HCT116 (cell line): ENCODE measurements at regions not wholly inside any gene's neighbourhood (a gene's known extent, or its start where the extent isn't known, plus 50 kb on each side); places are given as distances from the start of the nearest gene placed in this dataset.

Source experiments
- ATAC-seq: fragments of 200-7000 bp; cut with Tn5 transposase; 2 replicates; pipeline ENCODE4 v1.9.1; 2020; ENCODE audit warnings: mild to moderate bottlenecking, moderate library complexity
- BruUV-seq: library from RNA; stranded (reverse); fragments of 400-500 nt; replicated peaks from 2 replicates; lab custom pipeline; 2021; lab: Mats Ljungman, UMichigan
- CTCF ChIA-PET: fragments of 300-600 bp; sonication (Branson Sonifier 250); formaldehyde crosslinking; loops from one replicate; lab custom pipeline; 2021; ENCODE audit warnings: antibody characterized with exemption; lab: Charles Lee
- POLR2A ChIA-PET: fragments of 300-600, 350-600 bp; sonication (Branson Sonifier 250); formaldehyde crosslinking; loops from one replicate; lab custom pipeline; 2021; ENCODE audit warnings: antibody characterized with exemption; lab: Charles Lee
- RAD21 ChIA-PET, 2 experiments: fragments of 300-600 bp; sonication (Branson Sonifier 250); formaldehyde crosslinking; loops; one replicate each; lab custom pipeline; 2023; ENCODE audit warnings: low total read pairs in 2 of 2; ENCODE audit not compliant: uncharacterized antibody in 2 of 2, unreplicated experiment in 2 of 2, low non-redundant PET in 1 of 2; lab: Charles Lee
- DNase-seq: peaks from one replicate; pipeline ENCODE4 v3.0.0-alpha.2; 2010; ENCODE audit warnings: low read depth, low spot score
- H2AFZ ChIP-seq: fragments of 200-600 bp; shearing (Covaris generic), sonication (generic); 2 replicates; pipeline ENCODE4 v1.6.1; 2017; ENCODE audit warnings: low read depth, mixed run types, mixed read lengths, antibody characterized with exemption, low read length; ENCODE audit not compliant: poor library complexity, severe bottlenecking
- H3K27ac ChIP-seq: 2 replicates; pipeline ENCODE4 v1.5.1; 2012; ENCODE audit warnings: low read depth, low read length
- H3K27me3 ChIP-seq: fragments of 200-600 bp; sonication (generic); 2 replicates; pipeline ENCODE4 v1.6.1; 2016; ENCODE audit warnings: mixed run types, low read length, mixed read lengths; ENCODE audit not compliant: insufficient read depth
- H3K36me3 ChIP-seq, 2 experiments: fragments of 200-500 bp in 1 of 2; fragments of 200-600 bp in 1 of 2; sonication (Bioruptor generic) in 1 of 2; sonication (generic) in 1 of 2; 2 replicates each; pipeline versions ENCODE4 v1.5.1 to v1.6.1; 2014 to 2016; ENCODE audit warnings: low read length in 2 of 2, inconsistent platforms in 1 of 2, mixed read lengths in 1 of 2, mixed run types in 1 of 2; ENCODE audit not compliant: insufficient read depth in 2 of 2, control insufficient read depth in 1 of 2
- H3K4me1 ChIP-seq, 2 experiments: fragments of 200-600 bp in 1 of 2; sonication (generic) in 1 of 2; 2 replicates each; pipeline versions ENCODE4 v1.5.1 to v1.6.1; 2012 to 2017; ENCODE audit warnings: low read length in 2 of 2, inconsistent platforms in 1 of 2, mild to moderate bottlenecking in 1 of 2, mixed read lengths in 1 of 2, mixed run types in 1 of 2, moderate library complexity in 1 of 2; ENCODE audit not compliant: insufficient read depth in 2 of 2, control insufficient read depth in 1 of 2
- H3K4me2 ChIP-seq: fragments of 200-600 bp; sonication (generic); 2 replicates; pipeline ENCODE4 v1.6.1; 2017; ENCODE audit warnings: mixed run types, low read length, mixed read lengths
- H3K4me3 ChIP-seq, 2 experiments: fragments of 200-600 bp in 1 of 2; sonication (generic) in 1 of 2; replicated peaks in 1 of 2; 2 replicates each; pipeline ENCODE4 v1.5.1; 2011 to 2016; ENCODE audit warnings: low read length in 2 of 2, control low read depth in 1 of 2, low read depth in 1 of 2, mild to moderate bottlenecking in 1 of 2, mixed read lengths in 1 of 2, mixed run types in 1 of 2
- H3K79me2 ChIP-seq: fragments of 200-600 bp; sonication (generic); 2 replicates; pipeline ENCODE4 v1.6.1; 2017; ENCODE audit warnings: mild to moderate bottlenecking, mixed run types, low read length, moderate library complexity, mixed read lengths; ENCODE audit not compliant: insufficient read depth
- H3K9ac ChIP-seq: fragments of 200-600 bp; sonication (generic); 2 replicates; pipeline ENCODE4 v1.6.1; 2016; ENCODE audit warnings: low read length, mixed read lengths
- H3K9me2 ChIP-seq: fragments of 200-600 bp; sonication (generic), shearing (Covaris generic); 2 replicates; pipeline ENCODE4 v1.6.1; 2017; ENCODE audit warnings: mixed run types, mild to moderate bottlenecking, moderate library complexity; ENCODE audit not compliant: insufficient read depth
- H3K9me3 ChIP-seq, 2 experiments: fragments of 200-500 bp in 1 of 2; fragments of 200-600 bp in 1 of 2; sonication (Bioruptor generic) in 1 of 2; sonication (generic) in 1 of 2; 2 replicates each; pipeline ENCODE4 v1.6.1; 2014 to 2017; ENCODE audit warnings: low read length in 2 of 2, mixed read lengths in 2 of 2, inconsistent platforms in 1 of 2, low read depth in 1 of 2, mild to moderate bottlenecking in 1 of 2, mixed run types in 1 of 2, moderate library complexity in 1 of 2; ENCODE audit not compliant: control insufficient read depth in 1 of 2, insufficient read depth in 1 of 2
- H4K20me1 ChIP-seq: fragments of 200-600 bp; sonication (generic), shearing (Covaris generic); 2 replicates; pipeline ENCODE4 v1.6.1; 2017; ENCODE audit warnings: mixed run types, mild to moderate bottlenecking, moderate library complexity; ENCODE audit not compliant: insufficient read depth
- CBX3 ChIP-seq: IDR thresholded peaks from 2 replicates; pipeline ENCODE4 v1.6.1; 2012; ENCODE audit warnings: low read depth
- CEBPB ChIP-seq: IDR thresholded peaks from 2 replicates; pipeline ENCODE4 v1.6.1; 2012; ENCODE audit warnings: low read depth
- EGR1 ChIP-seq: IDR thresholded peaks from 2 replicates; pipeline ENCODE4 v1.6.1; 2012; ENCODE audit warnings: low read depth
- EZH2 ChIP-seq: fragments of 200-600 bp; sonication (generic); IDR thresholded peaks from 2 replicates; pipeline ENCODE4 v1.6.1; 2017; ENCODE audit warnings: antibody characterized with exemption, mixed run types
- FOSL1 ChIP-seq: IDR thresholded peaks from 2 replicates; pipeline ENCODE4 v1.6.1; 2012; ENCODE audit warnings: low read depth
- JUND ChIP-seq: IDR thresholded peaks from 2 replicates; pipeline ENCODE4 v1.6.1; 2012
- POLR2A ChIP-seq: IDR thresholded peaks from 2 replicates; pipeline ENCODE4 v1.7.0; 2011; ENCODE audit warnings: borderline replicate concordance; ENCODE audit not compliant: insufficient read depth, insufficient read length; ENCODE audit errors: extremely low read depth
- POLR2AphosphoS5 ChIP-seq: IDR thresholded peaks from 2 replicates; pipeline ENCODE4 v1.6.1; 2011; ENCODE audit warnings: mild to moderate bottlenecking, low read depth, low read length, moderate library complexity
- RAD21 ChIP-seq: IDR thresholded peaks from 2 replicates; pipeline ENCODE4 v1.6.1; 2012; ENCODE audit warnings: low read depth, mild to moderate bottlenecking
- SIN3A ChIP-seq: IDR thresholded peaks from 2 replicates; pipeline ENCODE4 v1.6.1; 2012; ENCODE audit warnings: low read depth
- SP1 ChIP-seq: IDR thresholded peaks from 2 replicates; pipeline ENCODE4 v1.6.1; 2012; ENCODE audit warnings: low read depth
- SRF ChIP-seq: IDR thresholded peaks from 2 replicates; pipeline ENCODE4 v1.6.1; 2012; ENCODE audit warnings: low read depth
- TCF7L2 ChIP-seq: IDR thresholded peaks from 2 replicates; pipeline ENCODE4 v1.7.0; 2011; ENCODE audit warnings: borderline replicate concordance, inconsistent platforms; ENCODE audit not compliant: insufficient read depth, insufficient read length; ENCODE audit errors: extremely low read depth
- YY1 ChIP-seq: IDR thresholded peaks from 2 replicates; pipeline ENCODE4 v1.6.1; 2011; ENCODE audit warnings: low read length, low read depth, moderate library complexity, mild to moderate bottlenecking; ENCODE audit not compliant: insufficient replicate concordance; ENCODE audit errors: extremely low read depth
- ZBTB33 ChIP-seq: IDR thresholded peaks from 2 replicates; pipeline ENCODE4 v1.6.1; 2011; ENCODE audit warnings: mild to moderate bottlenecking, low read length, moderate library complexity; ENCODE audit not compliant: insufficient replicate concordance; ENCODE audit errors: extremely low read depth
- ZFX ChIP-seq: fragments of 450-650 bp; IDR thresholded peaks from 2 replicates; pipeline ENCODE4 v1.6.1; 2017
- ZNF274 ChIP-seq: fragments of 200-500 bp; sonication (Bioruptor generic); IDR thresholded peaks from 2 replicates; pipeline ENCODE4 v1.6.1; 2014; ENCODE audit warnings: mild to moderate bottlenecking, low read depth, low read length, inconsistent platforms
- intact Hi-C: fragments of 100-400 bp; cut with micrococcal nuclease; formaldehyde crosslinking; loops from 2 replicates; pipeline ENCODE4 v1.10.0; 2022
- TF ChIP-seq, protein P1 (sequence below), 3 experiments: fragments of 200-600 bp in 1 of 3; sonication (generic) in 1 of 3; IDR thresholded peaks in 2 of 3; conservative IDR thresholded peaks in 1 of 3; 2 replicates each; pipeline ENCODE4 v1.5.1; 2012 to 2017; ENCODE audit warnings: low read depth in 2 of 3, low read length in 2 of 3, antibody characterized with exemption in 1 of 3, borderline replicate concordance in 1 of 3, control low read depth in 1 of 3, mild to moderate bottlenecking in 1 of 3, mixed read lengths in 1 of 3, mixed run types in 1 of 3, moderate library complexity in 1 of 3; ENCODE audit not compliant: insufficient read depth in 1 of 3
- TF ChIP-seq, protein P2 (sequence below): IDR thresholded peaks from 2 replicates; pipeline ENCODE4 v1.6.1; 2012

DNA sequence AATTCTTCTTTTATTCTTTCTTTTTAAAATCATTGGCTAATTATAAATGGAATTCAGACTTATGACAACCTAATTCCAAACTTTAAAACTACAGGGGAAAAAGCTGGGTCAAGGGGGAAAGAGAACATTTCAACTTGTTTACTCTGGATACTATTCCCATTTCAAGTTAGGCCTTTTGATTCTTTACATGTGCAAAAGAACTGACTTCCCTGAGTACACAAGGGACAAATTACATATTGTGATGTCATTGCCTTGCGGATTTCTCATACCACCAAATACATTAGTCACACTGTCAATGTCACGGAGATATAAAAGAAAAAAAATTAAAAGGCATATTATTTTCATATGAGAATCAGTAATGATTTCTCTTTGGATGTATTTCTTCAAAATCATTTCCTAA is 96.5 kb upstream of the TBX18 start:
- Histone ChIP-seq H3K4me1 (no peaks in the 10 kb centered on the region), H4K20me1 (no peaks in the 10 kb centered on the region), H3K27me3 (no peaks in the 10 kb centered on the region), H3K4me2 (no peak overlapping the region), H3K9me2 (no peaks in the 10 kb centered on the region; the same call in 1 of the 2 replicates), H3K79me2 (no peaks in the 10 kb centered on the region), H3K9me3 (no peaks in the 10 kb centered on the region), H2AFZ (no peak overlapping the region), H3K9ac (no peak overlapping the region), H3K27ac (no peak overlapping the region), H3K36me3 (no peaks in the 10 kb centered on the region), H3K4me3 (no peak overlapping the region)
- ChIA-PET RAD21 (no interaction called here), POLR2A (no interaction called here), CTCF (no interaction called here)
- ATAC-seq, result no peak
- BruUV-seq, result no TSS peak
- intact Hi-C loops, result no loop called here
- TF ChIP-seq EZH2 (no peak), RAD21 (no peak), POLR2A (no peak), ZBTB33 (no peak), CBX3 (no peak), TCF7L2 (no peak), JUND (no peak), ZFX (no peak), FOSL1 (no peak), SP1 (no peak), CEBPB (no peak), SIN3A (no peak), ZNF274 (no peak), SRF (no peak), YY1 (no peak), POLR2AphosphoS5 (no peak), EGR1 (no peak)
- TF ChIP-seq, protein P1, sequence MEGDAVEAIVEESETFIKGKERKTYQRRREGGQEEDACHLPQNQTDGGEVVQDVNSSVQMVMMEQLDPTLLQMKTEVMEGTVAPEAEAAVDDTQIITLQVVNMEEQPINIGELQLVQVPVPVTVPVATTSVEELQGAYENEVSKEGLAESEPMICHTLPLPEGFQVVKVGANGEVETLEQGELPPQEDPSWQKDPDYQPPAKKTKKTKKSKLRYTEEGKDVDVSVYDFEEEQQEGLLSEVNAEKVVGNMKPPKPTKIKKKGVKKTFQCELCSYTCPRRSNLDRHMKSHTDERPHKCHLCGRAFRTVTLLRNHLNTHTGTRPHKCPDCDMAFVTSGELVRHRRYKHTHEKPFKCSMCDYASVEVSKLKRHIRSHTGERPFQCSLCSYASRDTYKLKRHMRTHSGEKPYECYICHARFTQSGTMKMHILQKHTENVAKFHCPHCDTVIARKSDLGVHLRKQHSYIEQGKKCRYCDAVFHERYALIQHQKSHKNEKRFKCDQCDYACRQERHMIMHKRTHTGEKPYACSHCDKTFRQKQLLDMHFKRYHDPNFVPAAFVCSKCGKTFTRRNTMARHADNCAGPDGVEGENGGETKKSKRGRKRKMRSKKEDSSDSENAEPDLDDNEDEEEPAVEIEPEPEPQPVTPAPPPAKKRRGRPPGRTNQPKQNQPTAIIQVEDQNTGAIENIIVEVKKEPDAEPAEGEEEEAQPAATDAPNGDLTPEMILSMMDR (IDR thresholded peaks at IDR 0.05 in 2 of 3, conservative IDR thresholded peaks at IDR 0.05 in 1 of 3; ENCODE audit: borderline replicate concordance in 1 of 3, insufficient read depth in 1 of 3, low read depth in 2 of 3, low read length in 2 of 3), result no peak
- TF ChIP-seq, protein P2, sequence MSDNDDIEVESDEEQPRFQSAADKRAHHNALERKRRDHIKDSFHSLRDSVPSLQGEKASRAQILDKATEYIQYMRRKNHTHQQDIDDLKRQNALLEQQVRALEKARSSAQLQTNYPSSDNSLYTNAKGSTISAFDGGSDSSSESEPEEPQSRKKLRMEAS, result no peak
- TF ChIP-seq, all 23 proteins: peak for 0
- no peak for DNase-seq
